Endothelial cell of umbilical vein (primary cell): ENCODE measurements at regions not wholly inside any gene's neighbourhood (a gene's known extent, or its start where the extent isn't known, plus 50 kb on each side); places are given as distances from the start of the nearest gene placed in this dataset.
"Not testable (repeated sequence)": the region's sequence is repeated elsewhere in the genome, so short reads cannot be mapped to it uniquely, and the experiment has no call there.

ENCODE experiments used
- BruUV-seq: library from RNA; stranded (reverse); fragments of 400-500 nt; replicated peaks from 2 replicates; lab custom pipeline; 2021; lab: Mats Ljungman, UMichigan
- CTCF ChIA-PET: fragments of 300-600, 350-600 bp; sonication (Branson Sonifier 250); formaldehyde crosslinking; loops from one replicate; lab custom pipeline; 2021; ENCODE audit warnings: antibody characterized with exemption, inconsistent platforms; lab: Charles Lee
- POLR2A ChIA-PET: fragments of 300-600, 350-600 bp; sonication (Branson Sonifier 250); formaldehyde crosslinking; loops from one replicate; lab custom pipeline; 2021; ENCODE audit warnings: antibody characterized with exemption, inconsistent platforms; lab: Charles Lee
- DNase-seq: peaks from one replicate; pipeline ENCODE4 v3.0.0-alpha.2; 2011; ENCODE audit warnings: low read depth, low spot score
- FAIRE-seq: peaks from 2 replicates; lab custom pipeline; 2011; peaks lifted over from hg19 to GRCh38; lab: Jason Lieb, UNC
- H2AFZ ChIP-seq: 2 replicates; pipeline ENCODE4 v1.6.0; 2012; ENCODE audit warnings: low read depth, low read length, control low read depth, inconsistent platforms
- H3K27ac ChIP-seq: 2 replicates; pipeline ENCODE4 v1.5.1; 2011; ENCODE audit warnings: low read depth, mild to moderate bottlenecking, control low read depth, low read length, moderate library complexity; ENCODE audit not compliant: insufficient read depth
- H3K27me3 ChIP-seq, 2 experiments: 2 replicates each; pipeline versions ENCODE4 v1.6.0 to v1.6.1; 2011; ENCODE audit warnings: low read length in 2 of 2, mixed read lengths in 1 of 2; ENCODE audit not compliant: control insufficient read depth in 2 of 2, insufficient read depth in 2 of 2
- H3K36me3 ChIP-seq, 2 experiments: 2 replicates in 1 of 2; 3 replicates in 1 of 2; pipeline ENCODE4 v1.5.1; 2011; ENCODE audit warnings: low read length in 2 of 2, mild to moderate bottlenecking in 1 of 2, moderate library complexity in 1 of 2; ENCODE audit not compliant: control insufficient read depth in 2 of 2, insufficient read depth in 2 of 2; ENCODE audit errors: extremely low read depth in 1 of 2
- H3K4me1 ChIP-seq: 3 replicates; pipeline ENCODE4 v1.5.1; 2011; ENCODE audit warnings: mild to moderate bottlenecking, low read length; ENCODE audit not compliant: control insufficient read depth, insufficient read depth; ENCODE audit errors: extremely low read depth
- H3K4me2 ChIP-seq: 2 replicates; pipeline ENCODE4 v1.6.1; 2011; ENCODE audit warnings: low read length, control low read depth, mixed read lengths; ENCODE audit not compliant: insufficient read depth
- H3K4me3 ChIP-seq, 3 experiments: fragments of 200-600 bp in 1 of 3; sonication (generic), shearing (Covaris generic) in 1 of 3; replicated peaks in 1 of 3; 2 replicates each; pipeline ENCODE4 v1.5.1; 2011 to 2016; ENCODE audit warnings: control low read depth in 3 of 3, low read length in 3 of 3, mild to moderate bottlenecking in 2 of 3, inconsistent platforms in 1 of 3, low read depth in 1 of 3, moderate library complexity in 1 of 3; ENCODE audit not compliant: insufficient read depth in 1 of 3
- H3K79me2 ChIP-seq: 2 replicates; pipeline ENCODE4 v1.6.0; 2012; ENCODE audit warnings: low read length, inconsistent platforms; ENCODE audit not compliant: control insufficient read depth, insufficient read depth
- H3K9ac ChIP-seq: replicated peaks from 2 replicates; pipeline ENCODE3; 2011; ENCODE audit warnings: low read length, control low read depth; ENCODE audit not compliant: insufficient read depth; ENCODE audit errors: extremely low read depth
- H3K9me1 ChIP-seq: replicated peaks from 3 replicates; pipeline ENCODE4 v1.6.0; 2011; ENCODE audit warnings: mild to moderate bottlenecking, low read length; ENCODE audit not compliant: control insufficient read depth, insufficient read depth; ENCODE audit errors: extremely low read depth
- H3K9me3 ChIP-seq: replicated peaks from 2 replicates; pipeline ENCODE4 v1.5.1; 2012; ENCODE audit warnings: low read length, inconsistent platforms; ENCODE audit not compliant: control insufficient read depth, insufficient read depth
- H4K20me1 ChIP-seq: replicated peaks from 2 replicates; pipeline ENCODE3; 2011; ENCODE audit warnings: mild to moderate bottlenecking, low read length; ENCODE audit not compliant: control insufficient read depth, insufficient read depth; ENCODE audit errors: extremely low read depth
- EZH2 ChIP-seq: IDR thresholded peaks from 2 replicates; pipeline ENCODE4 v1.6.1; 2012; ENCODE audit warnings: borderline replicate concordance, low read depth, mild to moderate bottlenecking, moderate library complexity, low read length, inconsistent platforms; ENCODE audit not compliant: severe bottlenecking
- FOS ChIP-seq: IDR thresholded peaks from 2 replicates; pipeline ENCODE4 v1.6.1; 2011; ENCODE audit warnings: mild to moderate bottlenecking, low read length, moderate library complexity, borderline replicate concordance; ENCODE audit not compliant: insufficient read depth
- GATA2 ChIP-seq: IDR thresholded peaks from 2 replicates; pipeline ENCODE4 v1.7.0; 2011; ENCODE audit warnings: low read depth, mild to moderate bottlenecking, moderate library complexity, mixed read lengths, low read length; ENCODE audit not compliant: insufficient read length, insufficient read depth
- JUN ChIP-seq: IDR thresholded peaks from 2 replicates; pipeline ENCODE4 v1.6.1; 2011; ENCODE audit warnings: borderline replicate concordance, low read depth; ENCODE audit not compliant: insufficient read length, insufficient read depth
- MYC ChIP-seq: IDR thresholded peaks from one replicate; pipeline ENCODE4 v1.6.1; 2011; ENCODE audit warnings: mild to moderate bottlenecking, low read depth, low read length
- POLR2A ChIP-seq: IDR thresholded peaks from 2 replicates; pipeline ENCODE4 v1.6.1; 2012; ENCODE audit warnings: low read depth, mild to moderate bottlenecking, control low read depth, low read length
- POLR2AphosphoS5 ChIP-seq: IDR thresholded peaks from 2 replicates; pipeline ENCODE4 v1.6.1; 2012; ENCODE audit warnings: low read depth, mild to moderate bottlenecking, control low read depth, low read length, moderate library complexity; ENCODE audit not compliant: insufficient read depth
- dilution Hi-C: fragments of 300-500 bp; cut with MboI; formaldehyde crosslinking; loops from one replicate; pipeline ENCODE4 v1.15.0; 2019; ENCODE audit warnings: low sequenced_read_pairs; ENCODE audit not compliant: extremely low pct_ligation_motif_present
- intact Hi-C: fragments of 100-400 bp; cut with micrococcal nuclease; formaldehyde crosslinking; loops from one replicate; pipeline ENCODE4 v1.10.0; 2022
- TF ChIP-seq, protein P1 (sequence below), 2 donors: IDR thresholded peaks; 1 replicate in 1 of 2; 2 replicates in 1 of 2; pipeline ENCODE4 v1.5.1; 2011; ENCODE audit warnings: low read length in 2 of 2, mild to moderate bottlenecking in 2 of 2, moderate library complexity in 2 of 2, control low read depth in 1 of 2, inconsistent platforms in 1 of 2, low read depth in 1 of 2; ENCODE audit not compliant: insufficient read depth in 1 of 2; ENCODE audit errors: extremely low read depth in 1 of 2
- TF ChIP-seq, protein P2 (sequence below): IDR thresholded peaks from 2 replicates; pipeline ENCODE4 v1.6.1; 2011; ENCODE audit not compliant: insufficient read depth, insufficient read length

DNA sequence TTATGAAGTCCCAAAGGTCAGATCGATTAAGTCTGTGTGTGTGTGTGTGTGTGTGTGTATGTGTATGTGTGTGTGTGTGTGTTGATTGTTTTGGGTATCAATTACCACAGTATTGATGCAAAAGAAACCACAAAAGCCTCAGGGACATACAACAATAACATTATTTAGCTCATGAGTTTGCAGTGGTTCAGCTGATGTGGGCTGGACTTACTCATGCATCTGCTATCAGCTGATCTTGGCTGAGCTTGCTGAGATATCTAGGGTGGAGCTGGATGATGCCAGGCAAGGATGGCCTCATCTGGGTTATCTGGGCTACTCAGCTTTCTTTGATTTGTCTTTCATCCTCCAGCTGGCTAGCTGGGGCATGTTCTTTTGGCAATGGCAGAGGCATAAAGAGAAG, 82.4 kb upstream of the PRR23C start:
- H3K9ac ChIP-seq = no peak overlapping the region
- H3K4me3 ChIP-seq = no peak overlapping the region
- H3K4me1 ChIP-seq = no peaks in the 10 kb centered on the region
- FAIRE-seq = no peak
- no peak overlapping the region for H3K4me2 ChIP-seq
- POLR2A ChIA-PET = no interaction called here
- H3K9me3 ChIP-seq = no peaks in the 10 kb centered on the region
- no peak overlapping the region for H2AFZ ChIP-seq
- intact Hi-C loops (no loop called here), dilution Hi-C loops (no loop called here)
- TF ChIP-seq, protein P1, sequence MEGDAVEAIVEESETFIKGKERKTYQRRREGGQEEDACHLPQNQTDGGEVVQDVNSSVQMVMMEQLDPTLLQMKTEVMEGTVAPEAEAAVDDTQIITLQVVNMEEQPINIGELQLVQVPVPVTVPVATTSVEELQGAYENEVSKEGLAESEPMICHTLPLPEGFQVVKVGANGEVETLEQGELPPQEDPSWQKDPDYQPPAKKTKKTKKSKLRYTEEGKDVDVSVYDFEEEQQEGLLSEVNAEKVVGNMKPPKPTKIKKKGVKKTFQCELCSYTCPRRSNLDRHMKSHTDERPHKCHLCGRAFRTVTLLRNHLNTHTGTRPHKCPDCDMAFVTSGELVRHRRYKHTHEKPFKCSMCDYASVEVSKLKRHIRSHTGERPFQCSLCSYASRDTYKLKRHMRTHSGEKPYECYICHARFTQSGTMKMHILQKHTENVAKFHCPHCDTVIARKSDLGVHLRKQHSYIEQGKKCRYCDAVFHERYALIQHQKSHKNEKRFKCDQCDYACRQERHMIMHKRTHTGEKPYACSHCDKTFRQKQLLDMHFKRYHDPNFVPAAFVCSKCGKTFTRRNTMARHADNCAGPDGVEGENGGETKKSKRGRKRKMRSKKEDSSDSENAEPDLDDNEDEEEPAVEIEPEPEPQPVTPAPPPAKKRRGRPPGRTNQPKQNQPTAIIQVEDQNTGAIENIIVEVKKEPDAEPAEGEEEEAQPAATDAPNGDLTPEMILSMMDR (IDR thresholded peaks at IDR 0.05; ENCODE audit: extremely low read depth in 1 of 2, insufficient read depth in 1 of 2, low read depth in 1 of 2, low read length in 2 of 2) = no peak
- no peak for TF ChIP-seq POLR2A
- TF ChIP-seq JUN = no peak
- TF ChIP-seq, protein P2, sequence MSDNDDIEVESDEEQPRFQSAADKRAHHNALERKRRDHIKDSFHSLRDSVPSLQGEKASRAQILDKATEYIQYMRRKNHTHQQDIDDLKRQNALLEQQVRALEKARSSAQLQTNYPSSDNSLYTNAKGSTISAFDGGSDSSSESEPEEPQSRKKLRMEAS = no peak
- TF ChIP-seq FOS = no peak
- no peak for TF ChIP-seq MYC
- TF ChIP-seq EZH2 = no peak
- no peak for TF ChIP-seq GATA2
- no peak for TF ChIP-seq POLR2AphosphoS5
- no peaks in the 10 kb centered on the region for H3K79me2 ChIP-seq
- CTCF ChIA-PET = interaction anchor here (0.7 to 1.7 kb wide), 2 partner anchors 15 to 33 kb away, joined by 3 to 6 read pairs; no protein-coding TSS in a partner anchor
- no peak overlapping the region for H3K27ac ChIP-seq
- BruUV-seq = no TSS peak
- H4K20me1 ChIP-seq = no peaks in the 10 kb centered on the region
- DNase-seq = no peak
- no peaks in the 10 kb centered on the region for H3K27me3 ChIP-seq
- H3K36me3 ChIP-seq = no peaks in the 10 kb centered on the region
- H3K9me1 ChIP-seq = no peaks in the 10 kb centered on the region

DNA sequence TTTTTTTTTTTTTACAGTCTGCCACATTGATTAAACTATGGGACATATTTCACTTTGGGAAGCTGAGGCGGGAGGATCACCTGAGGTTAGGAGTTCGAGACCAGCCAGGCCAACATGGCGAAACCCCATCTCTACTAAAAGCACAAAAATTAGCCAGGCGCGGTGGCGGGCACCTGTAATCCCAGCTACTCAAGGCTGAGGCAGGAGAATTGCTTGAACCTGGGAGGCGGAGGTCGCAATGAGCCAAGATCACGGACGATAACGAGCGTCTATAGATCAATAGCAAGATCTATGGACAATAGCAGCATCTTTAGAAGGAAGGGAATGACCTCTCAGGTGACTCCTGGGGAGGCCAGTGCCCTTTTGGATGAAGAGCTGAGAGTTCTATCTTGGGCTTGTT, 82.9 kb upstream of the PRR23C start:
- H3K36me3 ChIP-seq, H3K4me3 ChIP-seq, H3K9me3 ChIP-seq, H3K4me2 ChIP-seq, H3K27ac ChIP-seq, H3K79me2 ChIP-seq, POLR2A ChIA-PET, H4K20me1 ChIP-seq, dilution Hi-C loops, H3K9ac ChIP-seq, H2AFZ ChIP-seq, FAIRE-seq, H3K27me3 ChIP-seq, H3K9me1 ChIP-seq, DNase-seq, BruUV-seq, intact Hi-C loops, H3K4me1 ChIP-seq: not testable (repeated sequence)
- CTCF ChIA-PET = interaction anchor here (0.7 to 1.7 kb wide), 2 partner anchors 16 to 32 kb away, joined by 3 to 6 read pairs; no protein-coding TSS in a partner anchor
